HEK293T (cell line): ENCODE measurements at regions not wholly inside any gene's neighbourhood (a gene's known extent, or its start where the extent isn't known, plus 50 kb on each side); places are given as distances from the start of the nearest gene placed in this dataset.

Experiments
- CTCF ChIA-PET: fragments of 350-600 bp; formaldehyde crosslinking; extraction: SDS; loops from one replicate; lab custom pipeline; 2021; ENCODE audit warnings: antibody characterized with exemption, inconsistent platforms; lab: Yijun Ruan, JAX
- POLR2A ChIA-PET: fragments of 350-600 bp; formaldehyde crosslinking; extraction: SDS; loops from one replicate; lab custom pipeline; 2020; ENCODE audit warnings: antibody characterized with exemption, inconsistent platforms; lab: Yijun Ruan, JAX
- DNase-seq: peaks from one replicate; pipeline ENCODE4 v3.0.0; 2012; ENCODE audit warnings: mixed read lengths; ENCODE audit errors: extremely low spot score
- ARNT ChIP-seq: fragments of 450-650 bp; IDR thresholded peaks from 2 replicates; pipeline ENCODE4 v1.6.1; 2017; ENCODE audit warnings: mild to moderate bottlenecking
- BHLHE40 ChIP-seq: fragments of 450-650 bp; IDR thresholded peaks from 2 replicates; pipeline ENCODE4 v1.6.1; 2016; ENCODE audit warnings: mild to moderate bottlenecking, moderate library complexity, borderline replicate concordance
- CTBP1 ChIP-seq: fragments of 450-650 bp; IDR thresholded peaks from 2 replicates; pipeline ENCODE4 v1.6.1; 2016; ENCODE audit warnings: borderline replicate concordance
- ELF4 ChIP-seq: fragments of 450-650 bp; IDR thresholded peaks from 2 replicates; pipeline ENCODE4 v1.6.1; 2017; ENCODE audit warnings: antibody characterized with exemption
- FOXA1 ChIP-seq: fragments of 450-650 bp; IDR thresholded peaks from 2 replicates; pipeline ENCODE4 v1.6.1; 2016; ENCODE audit warnings: mild to moderate bottlenecking
- FOXK2 ChIP-seq: fragments of 450-650 bp; IDR thresholded peaks from 2 replicates; pipeline ENCODE4 v1.6.1; 2016; ENCODE audit warnings: mild to moderate bottlenecking
- FOXM1 ChIP-seq: fragments of 450-650 bp; IDR thresholded peaks from 2 replicates; pipeline ENCODE4 v1.6.1; 2017; ENCODE audit warnings: mild to moderate bottlenecking, borderline replicate concordance
- HDGF ChIP-seq: fragments of 450-650 bp; IDR thresholded peaks from 2 replicates; pipeline ENCODE4 v1.6.1; 2017; ENCODE audit warnings: antibody characterized with exemption, borderline replicate concordance
- L3MBTL2 ChIP-seq: fragments of 450-650 bp; conservative IDR thresholded peaks from 2 replicates; pipeline ENCODE4 v1.6.1; 2016; ENCODE audit warnings: mild to moderate bottlenecking
- LEF1 ChIP-seq: fragments of 450-650 bp; IDR thresholded peaks from 2 replicates; pipeline ENCODE4 v1.6.1; 2017; ENCODE audit warnings: mild to moderate bottlenecking, borderline replicate concordance
- NFRKB ChIP-seq: fragments of 450-650 bp; IDR thresholded peaks from 2 replicates; pipeline ENCODE4 v1.6.1; 2016; ENCODE audit warnings: mild to moderate bottlenecking, moderate library complexity
- SP1 ChIP-seq: fragments of 450-650 bp; IDR thresholded peaks from 2 replicates; pipeline ENCODE4 v1.6.1; 2017
- SUZ12 ChIP-seq: fragments of 450-650 bp; IDR thresholded peaks from 2 replicates; pipeline ENCODE4 v1.6.1; 2016; ENCODE audit warnings: mild to moderate bottlenecking
- TARDBP ChIP-seq: fragments of 450-650 bp; IDR thresholded peaks from 2 replicates; pipeline ENCODE4 v1.6.1; 2016
- ZNF384 ChIP-seq: fragments of 450-650 bp; IDR thresholded peaks from 2 replicates; pipeline ENCODE4 v1.6.1; 2016
- TF ChIP-seq, protein P1 (sequence below): fragments of 450-650 bp; IDR thresholded peaks from 2 replicates; pipeline ENCODE4 v1.6.1; 2016

- DNase-seq: no peak
- ChIA-PET POLR2A (no interaction called here), CTCF (no interaction called here)
- no peak for TF ChIP-seq ZNF384
- no peak for TF ChIP-seq ELF4
- no peak for TF ChIP-seq NFRKB
- TF ChIP-seq CTBP1: no peak
- TF ChIP-seq SUZ12: no peak
- no peak for TF ChIP-seq BHLHE40
- no peak for TF ChIP-seq TARDBP
- TF ChIP-seq FOXM1: no peak
- no peak for TF ChIP-seq ARNT
- no peak for TF ChIP-seq FOXK2
- TF ChIP-seq FOXA1: no peak
- no peak for TF ChIP-seq SP1
- TF ChIP-seq HDGF: no peak
- TF ChIP-seq, protein P1, sequence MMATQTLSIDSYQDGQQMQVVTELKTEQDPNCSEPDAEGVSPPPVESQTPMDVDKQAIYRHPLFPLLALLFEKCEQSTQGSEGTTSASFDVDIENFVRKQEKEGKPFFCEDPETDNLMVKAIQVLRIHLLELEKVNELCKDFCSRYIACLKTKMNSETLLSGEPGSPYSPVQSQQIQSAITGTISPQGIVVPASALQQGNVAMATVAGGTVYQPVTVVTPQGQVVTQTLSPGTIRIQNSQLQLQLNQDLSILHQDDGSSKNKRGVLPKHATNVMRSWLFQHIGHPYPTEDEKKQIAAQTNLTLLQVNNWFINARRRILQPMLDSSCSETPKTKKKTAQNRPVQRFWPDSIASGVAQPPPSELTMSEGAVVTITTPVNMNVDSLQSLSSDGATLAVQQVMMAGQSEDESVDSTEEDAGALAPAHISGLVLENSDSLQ: no peak
- no peak for TF ChIP-seq LEF1
- TF ChIP-seq L3MBTL2: no peak
Observed at GRCh38 chr6:155548576-155548975, 92.9 kb upstream of the NOX3 start.

- POLR2A ChIA-PET: no interaction called here
- DNase-seq: no peak
- CTCF ChIA-PET: no interaction called here
- no peak for TF ChIP-seq TARDBP
- no peak for TF ChIP-seq BHLHE40
- no peak for TF ChIP-seq ARNT
- TF ChIP-seq FOXM1: no peak
- TF ChIP-seq HDGF: no peak
- no peak for TF ChIP-seq FOXK2
- TF ChIP-seq ELF4: no peak
- TF ChIP-seq FOXA1: no peak
- no peak for TF ChIP-seq LEF1
- no peak for TF ChIP-seq L3MBTL2
- TF ChIP-seq, protein P1: no peak
- no peak for TF ChIP-seq SP1
- TF ChIP-seq SUZ12: no peak
- no peak for TF ChIP-seq NFRKB
- TF ChIP-seq CTBP1: no peak
- TF ChIP-seq ZNF384: no peak
Observed at GRCh38 chr6:155544677-155545076, 89.0 kb upstream of the NOX3 start.

DNA sequence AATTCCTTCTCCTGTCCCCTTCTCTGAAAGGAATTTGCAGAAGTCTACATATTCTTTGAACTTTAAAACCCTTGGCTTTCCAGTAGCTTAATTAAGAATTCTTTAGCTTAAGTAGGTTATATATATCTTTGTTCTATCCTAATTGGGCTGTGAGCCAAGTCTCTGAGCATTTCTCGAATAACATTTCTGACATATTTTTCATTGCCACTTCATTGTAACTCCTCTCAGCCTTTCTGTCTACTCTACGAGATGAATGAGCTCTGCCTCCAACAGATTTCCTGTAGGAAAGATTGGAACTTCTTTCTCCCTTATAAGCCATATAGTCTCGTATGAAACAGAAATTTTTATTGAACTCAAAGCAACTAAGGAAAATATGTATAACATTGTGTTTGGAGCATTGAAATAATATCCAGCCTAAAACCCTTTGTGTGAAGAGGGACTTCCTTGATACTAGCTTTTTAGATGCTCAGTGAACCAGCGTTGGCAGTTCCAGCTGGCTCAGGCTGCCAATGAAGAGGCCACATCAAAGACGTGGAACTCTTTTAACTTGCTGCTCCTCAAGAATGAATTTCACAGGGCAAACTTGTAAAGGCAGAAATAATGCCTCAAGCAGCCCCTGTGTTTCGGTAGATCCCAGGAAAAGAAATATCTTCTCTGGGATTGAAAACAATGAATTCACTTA lies 87.7 kb upstream of the NOX3 start:
- TF ChIP-seq FOXA1: no peak
- ChIA-PET POLR2A (no interaction called here), CTCF (no interaction called here)
- no peak for DNase-seq

DNA sequence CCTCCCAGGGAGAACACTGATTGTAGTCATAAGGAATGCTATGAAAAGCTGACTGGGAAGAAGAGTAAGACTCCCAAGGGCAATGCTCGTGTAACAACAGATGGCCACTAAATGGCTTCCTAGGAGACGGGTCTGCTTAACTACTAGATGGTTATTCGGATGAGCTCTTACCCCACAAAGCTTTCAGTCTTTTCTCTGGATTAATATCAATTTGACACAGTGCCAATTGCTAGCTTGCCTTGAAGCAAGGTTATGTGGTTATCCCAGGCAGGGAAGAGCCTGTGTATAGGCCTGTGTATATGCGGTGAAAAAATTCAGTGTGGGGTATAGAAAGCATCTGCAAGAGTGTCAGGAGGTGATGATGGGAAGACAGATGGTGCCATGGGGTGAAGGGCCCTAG lies 86.4 kb upstream of the NOX3 start:
- DNase-seq: no peak
- no peak for TF ChIP-seq ZNF384
- TF ChIP-seq NFRKB: no peak
- no peak for TF ChIP-seq HDGF
- no peak for TF ChIP-seq ELF4
- CTCF ChIA-PET: no interaction called here
- POLR2A ChIA-PET: no interaction called here

DNA sequence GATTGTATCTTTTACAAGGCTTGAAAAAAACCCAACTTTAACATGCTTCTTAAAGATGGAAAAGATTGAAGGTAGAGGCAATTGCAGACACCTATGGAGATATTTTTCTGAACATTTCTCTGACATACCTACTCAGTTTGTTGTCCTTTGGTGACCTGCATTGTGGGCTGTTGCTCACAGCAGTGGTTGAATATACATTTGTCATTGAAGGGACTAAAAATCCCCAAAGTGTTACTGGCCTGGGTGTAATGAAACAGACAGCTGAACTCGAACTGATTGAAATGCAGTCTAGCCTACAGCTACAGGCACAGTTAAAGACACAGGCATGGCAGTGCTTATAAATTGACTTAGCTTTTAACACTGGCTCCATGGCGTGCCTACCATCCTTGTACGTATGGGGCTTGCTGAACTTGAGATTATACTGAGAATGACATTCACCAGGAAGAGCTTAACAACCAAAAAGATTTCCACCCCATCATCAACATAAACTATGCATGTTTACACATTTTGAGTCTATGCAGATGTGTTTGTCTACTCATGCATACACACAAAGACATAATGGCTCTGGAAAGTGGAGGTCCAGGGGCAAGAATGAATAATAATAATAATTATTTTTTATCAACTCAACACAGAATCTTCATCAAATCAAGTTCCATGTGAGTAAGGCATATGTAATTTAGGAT lies 83.2 kb upstream of the NOX3 start:
- no peak for TF ChIP-seq FOXK2
- no peak for TF ChIP-seq ZNF384
- TF ChIP-seq FOXA1: no peak
- TF ChIP-seq SUZ12: no peak
- TF ChIP-seq TARDBP: no peak
- TF ChIP-seq, protein P1: no peak
- no peak for TF ChIP-seq BHLHE40
- no peak for DNase-seq
- ChIA-PET POLR2A (no interaction called here), CTCF (no interaction called here)

DNA sequence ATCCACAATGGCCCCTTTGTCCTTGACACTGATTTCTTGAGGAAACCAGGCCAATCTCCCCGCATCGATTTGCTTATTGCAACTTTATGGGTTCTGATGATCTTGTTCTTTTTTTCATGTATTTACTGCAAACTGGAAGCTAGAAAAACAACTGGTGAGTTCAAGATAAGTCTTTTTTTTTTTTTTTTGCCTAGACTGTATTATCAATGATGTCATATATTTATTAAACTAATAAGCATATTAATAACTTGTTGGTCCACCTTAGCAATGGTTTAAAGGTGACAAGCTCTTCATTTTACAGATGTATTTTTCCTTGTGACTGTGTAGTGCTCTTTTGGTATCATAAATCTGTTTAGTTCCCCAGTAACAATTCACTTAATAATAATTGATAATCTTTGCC lies 79.0 kb upstream of the NOX3 start:
- POLR2A ChIA-PET: no interaction called here
- DNase-seq: no peak
- CTCF ChIA-PET: no interaction called here
- TF ChIP-seq ELF4 (no peak), FOXK2 (no peak), TARDBP (no peak), NFRKB (no peak), SP1 (no peak), SUZ12 (no peak), LEF1 (no peak), CTBP1 (no peak)
- TF ChIP-seq, protein P1: no peak
